ENCODE measurements at regions not wholly inside any gene's neighbourhood (a gene's known extent, or its start where the extent isn't known, plus 50 kb on each side); places are given as distances from the start of the nearest gene placed in this dataset.
A peak's percentile ranks its signal among the peaks of the same experiment; 100 is the strongest.

DNA sequence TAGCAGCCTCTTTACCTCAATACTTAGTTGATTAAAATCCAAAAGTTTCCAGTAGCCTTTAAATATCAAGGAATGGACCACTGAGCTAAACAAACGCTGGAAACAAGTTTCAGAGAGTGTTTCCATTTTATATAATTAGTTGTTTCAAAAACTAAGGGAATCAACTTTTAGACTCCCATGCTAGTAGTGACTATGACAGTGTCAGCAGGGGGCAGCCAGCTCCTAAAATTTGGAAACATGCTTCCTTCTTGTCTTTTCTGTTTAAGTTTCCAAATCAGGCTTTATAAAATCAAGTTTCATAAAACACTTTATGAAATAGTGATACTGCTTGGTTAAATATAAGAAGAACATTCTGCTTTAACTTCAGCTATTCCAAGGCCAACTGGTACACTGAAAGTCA lies 138.2 kb upstream of the TMEM229A start:
- TF ChIP-seq NFYB (IDR thresholded peaks at IDR 0.05; ENCODE audit: extremely low read depth, insufficient read length) (no peak), STAT5A (IDR thresholded peaks at IDR 0.05; ENCODE audit: borderline replicate concordance, low read length) (no peak), RNF219 (CRISPR knock-in tag; IDR thresholded peaks at IDR 0.05) (no peak), RAD21 (CRISPR knock-in tag; conservative IDR thresholded peaks at IDR 0.05 in 1 of 2, IDR thresholded peaks at IDR 0.05 in 1 of 2) (peak; percentile 92 to 94), MEF2D (tag; conservative IDR thresholded peaks at IDR 0.05; ENCODE audit: low read depth) (no peak), LEF1 (IDR thresholded peaks at IDR 0.05) (no peak), ZHX1 (conservative IDR thresholded peaks at IDR 0.05; ENCODE audit: low read length) (no peak), CREBBP (IDR thresholded peaks at IDR 0.05; ENCODE audit: low read depth, low read length) (no peak), RFX7 (CRISPR knock-in tag; IDR thresholded peaks at IDR 0.05) (no peak), ZNF121 (CRISPR knock-in tag; conservative IDR thresholded peaks at IDR 0.05) (no peak)
- TF ChIP-seq, protein P1, sequence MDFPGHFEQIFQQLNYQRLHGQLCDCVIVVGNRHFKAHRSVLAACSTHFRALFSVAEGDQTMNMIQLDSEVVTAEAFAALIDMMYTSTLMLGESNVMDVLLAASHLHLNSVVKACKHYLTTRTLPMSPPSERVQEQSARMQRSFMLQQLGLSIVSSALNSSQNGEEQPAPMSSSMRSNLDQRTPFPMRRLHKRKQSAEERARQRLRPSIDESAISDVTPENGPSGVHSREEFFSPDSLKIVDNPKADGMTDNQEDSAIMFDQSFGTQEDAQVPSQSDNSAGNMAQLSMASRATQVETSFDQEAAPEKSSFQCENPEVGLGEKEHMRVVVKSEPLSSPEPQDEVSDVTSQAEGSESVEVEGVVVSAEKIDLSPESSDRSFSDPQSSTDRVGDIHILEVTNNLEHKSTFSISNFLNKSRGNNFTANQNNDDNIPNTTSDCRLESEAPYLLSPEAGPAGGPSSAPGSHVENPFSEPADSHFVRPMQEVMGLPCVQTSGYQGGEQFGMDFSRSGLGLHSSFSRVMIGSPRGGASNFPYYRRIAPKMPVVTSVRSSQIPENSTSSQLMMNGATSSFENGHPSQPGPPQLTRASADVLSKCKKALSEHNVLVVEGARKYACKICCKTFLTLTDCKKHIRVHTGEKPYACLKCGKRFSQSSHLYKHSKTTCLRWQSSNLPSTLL (IDR thresholded peaks at IDR 0.05), result no peak
- TF ChIP-seq, protein P2, sequence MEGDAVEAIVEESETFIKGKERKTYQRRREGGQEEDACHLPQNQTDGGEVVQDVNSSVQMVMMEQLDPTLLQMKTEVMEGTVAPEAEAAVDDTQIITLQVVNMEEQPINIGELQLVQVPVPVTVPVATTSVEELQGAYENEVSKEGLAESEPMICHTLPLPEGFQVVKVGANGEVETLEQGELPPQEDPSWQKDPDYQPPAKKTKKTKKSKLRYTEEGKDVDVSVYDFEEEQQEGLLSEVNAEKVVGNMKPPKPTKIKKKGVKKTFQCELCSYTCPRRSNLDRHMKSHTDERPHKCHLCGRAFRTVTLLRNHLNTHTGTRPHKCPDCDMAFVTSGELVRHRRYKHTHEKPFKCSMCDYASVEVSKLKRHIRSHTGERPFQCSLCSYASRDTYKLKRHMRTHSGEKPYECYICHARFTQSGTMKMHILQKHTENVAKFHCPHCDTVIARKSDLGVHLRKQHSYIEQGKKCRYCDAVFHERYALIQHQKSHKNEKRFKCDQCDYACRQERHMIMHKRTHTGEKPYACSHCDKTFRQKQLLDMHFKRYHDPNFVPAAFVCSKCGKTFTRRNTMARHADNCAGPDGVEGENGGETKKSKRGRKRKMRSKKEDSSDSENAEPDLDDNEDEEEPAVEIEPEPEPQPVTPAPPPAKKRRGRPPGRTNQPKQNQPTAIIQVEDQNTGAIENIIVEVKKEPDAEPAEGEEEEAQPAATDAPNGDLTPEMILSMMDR (IDR thresholded peaks at IDR 0.05 in 2 of 3, conservative IDR thresholded peaks at IDR 0.05 in 1 of 3; ENCODE audit: insufficient read depth in 2 of 3, low read depth in 1 of 3, low read length in 3 of 3), result 0 out of 6 replicates have a peak, but pooled peaks of 1 of the 3 experiments have one; percentile 27

Measured in K562 (cell line).